ENCODE measurements at regions not wholly inside any gene's neighbourhood (a gene's known extent, or its start where the extent isn't known, plus 50 kb on each side); places are given as distances from the start of the nearest gene placed in this dataset.

DNA sequence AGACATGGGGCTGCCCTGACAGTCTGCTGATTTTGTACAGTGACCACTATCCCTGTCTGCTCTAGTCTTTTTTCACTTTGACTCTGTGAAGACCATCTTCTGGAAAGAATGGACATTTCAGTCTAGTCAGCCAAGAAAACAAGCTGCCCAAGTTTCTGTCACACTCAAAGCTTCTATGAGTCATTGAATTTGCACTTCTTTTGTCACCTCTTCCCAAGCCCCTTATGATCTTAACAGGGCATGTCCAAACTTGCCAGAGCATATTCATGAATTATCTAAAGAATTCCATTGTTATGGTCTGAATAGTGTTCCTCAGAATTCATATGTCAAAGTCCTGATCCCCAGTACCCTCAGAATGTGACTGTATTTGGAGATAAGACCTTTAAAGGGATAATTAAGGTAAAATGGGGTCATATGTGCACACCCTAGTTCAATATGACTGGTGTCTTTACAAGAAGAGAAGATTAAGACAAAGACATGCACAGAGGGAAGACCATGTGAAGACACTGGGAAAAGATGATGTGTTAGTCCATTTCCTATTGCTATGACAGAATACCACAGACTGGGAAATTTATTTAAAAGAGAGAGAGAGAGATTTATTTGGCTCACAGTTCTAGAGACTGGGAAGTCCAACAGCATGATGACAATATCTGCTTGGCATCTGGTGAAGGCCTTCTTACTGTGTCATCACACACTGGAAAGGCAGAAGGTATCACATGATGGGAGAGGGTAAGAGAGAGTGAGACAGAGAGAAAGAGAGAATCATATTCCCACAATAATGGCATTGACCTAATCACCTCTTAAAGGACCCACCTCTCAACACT, 242.6 kb downstream of the BTG1 start:
- TF ChIP-seq, protein P1, sequence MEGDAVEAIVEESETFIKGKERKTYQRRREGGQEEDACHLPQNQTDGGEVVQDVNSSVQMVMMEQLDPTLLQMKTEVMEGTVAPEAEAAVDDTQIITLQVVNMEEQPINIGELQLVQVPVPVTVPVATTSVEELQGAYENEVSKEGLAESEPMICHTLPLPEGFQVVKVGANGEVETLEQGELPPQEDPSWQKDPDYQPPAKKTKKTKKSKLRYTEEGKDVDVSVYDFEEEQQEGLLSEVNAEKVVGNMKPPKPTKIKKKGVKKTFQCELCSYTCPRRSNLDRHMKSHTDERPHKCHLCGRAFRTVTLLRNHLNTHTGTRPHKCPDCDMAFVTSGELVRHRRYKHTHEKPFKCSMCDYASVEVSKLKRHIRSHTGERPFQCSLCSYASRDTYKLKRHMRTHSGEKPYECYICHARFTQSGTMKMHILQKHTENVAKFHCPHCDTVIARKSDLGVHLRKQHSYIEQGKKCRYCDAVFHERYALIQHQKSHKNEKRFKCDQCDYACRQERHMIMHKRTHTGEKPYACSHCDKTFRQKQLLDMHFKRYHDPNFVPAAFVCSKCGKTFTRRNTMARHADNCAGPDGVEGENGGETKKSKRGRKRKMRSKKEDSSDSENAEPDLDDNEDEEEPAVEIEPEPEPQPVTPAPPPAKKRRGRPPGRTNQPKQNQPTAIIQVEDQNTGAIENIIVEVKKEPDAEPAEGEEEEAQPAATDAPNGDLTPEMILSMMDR (IDR thresholded peaks at IDR 0.05), result no peak
- no peak for TF ChIP-seq POLR2A (IDR thresholded peaks at IDR 0.05)
